ENCODE measurements at regions not wholly inside any gene's neighbourhood (a gene's known extent, or its start where the extent isn't known, plus 50 kb on each side); places are given as distances from the start of the nearest gene placed in this dataset.

DNA sequence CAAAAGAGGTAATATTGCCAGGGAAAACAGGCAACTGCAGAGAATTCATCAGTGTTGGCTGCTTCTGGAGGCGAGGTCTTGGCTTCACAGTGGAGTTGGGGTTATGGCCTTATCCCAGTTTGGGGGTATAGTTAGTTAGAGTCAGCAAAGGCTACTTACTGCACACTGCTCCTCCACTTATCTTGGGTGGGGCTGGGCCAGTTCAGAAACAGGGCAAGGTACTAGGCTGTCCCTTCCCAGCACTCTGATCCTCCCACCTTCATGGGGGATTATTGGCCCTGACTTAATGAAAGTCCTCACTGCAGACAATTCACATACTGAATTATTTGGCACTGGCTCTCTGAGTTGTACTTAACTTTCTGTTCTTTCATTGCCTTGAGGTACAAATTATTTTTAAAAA is 189.6 kb downstream of the NRIP1 start:
- Mint-ChIP-seq H3K36me3 (ENCODE audit: low read depth, unreplicated experiment) (no peaks in the 10 kb centered on the region), H3K4me1 (ENCODE audit: low read depth, unreplicated experiment) (peaks cover 18% of the 10 kb centered on the region), H3K27ac (ENCODE audit: unreplicated experiment) (no peak overlapping the region), H3K9me3 (ENCODE audit: unreplicated experiment) (no peaks in the 10 kb centered on the region), H3K4me3 (ENCODE audit: unreplicated experiment) (no peak overlapping the region), H3K27me3 (ENCODE audit: low read depth, unreplicated experiment) (peaks cover 2% of the 10 kb centered on the region)
- no peak overlapping the region for H3K4me3 ChIP-seq (ENCODE audit: insufficient read depth, low read depth, low read length)
- no peak overlapping the region for H2AFZ ChIP-seq (ENCODE audit: low read depth, low read length)
- no peaks in the 10 kb centered on the region for H3K9me3 ChIP-seq (ENCODE audit: insufficient read depth, low read depth, low read length)
- DNase-seq (ENCODE audit: low read depth) (no peak), FAIRE-seq (no peak)
- H3K4me2 ChIP-seq (ENCODE audit: low read length): no peak overlapping the region
- peaks cover 23% of the 10 kb centered on the region for H3K4me1 ChIP-seq (ENCODE audit: insufficient read depth, low read length)
- H3K79me2 ChIP-seq (ENCODE audit: insufficient read depth, low read length): no peaks in the 10 kb centered on the region
- no peak overlapping the region for H3K9ac ChIP-seq (ENCODE audit: low read length)
- H3K27ac ChIP-seq (ENCODE audit: low read depth, low read length): no peak overlapping the region
- H3K36me3 ChIP-seq (ENCODE audit: insufficient read depth, low read length): no peaks in the 10 kb centered on the region
- no peaks in the 10 kb centered on the region for H3K27me3 ChIP-seq (ENCODE audit: insufficient read depth, low read length)
- TF ChIP-seq EZH2 (IDR thresholded peaks at IDR 0.05; ENCODE audit: insufficient read depth, low read length): no peak
- TF ChIP-seq, protein P1, sequence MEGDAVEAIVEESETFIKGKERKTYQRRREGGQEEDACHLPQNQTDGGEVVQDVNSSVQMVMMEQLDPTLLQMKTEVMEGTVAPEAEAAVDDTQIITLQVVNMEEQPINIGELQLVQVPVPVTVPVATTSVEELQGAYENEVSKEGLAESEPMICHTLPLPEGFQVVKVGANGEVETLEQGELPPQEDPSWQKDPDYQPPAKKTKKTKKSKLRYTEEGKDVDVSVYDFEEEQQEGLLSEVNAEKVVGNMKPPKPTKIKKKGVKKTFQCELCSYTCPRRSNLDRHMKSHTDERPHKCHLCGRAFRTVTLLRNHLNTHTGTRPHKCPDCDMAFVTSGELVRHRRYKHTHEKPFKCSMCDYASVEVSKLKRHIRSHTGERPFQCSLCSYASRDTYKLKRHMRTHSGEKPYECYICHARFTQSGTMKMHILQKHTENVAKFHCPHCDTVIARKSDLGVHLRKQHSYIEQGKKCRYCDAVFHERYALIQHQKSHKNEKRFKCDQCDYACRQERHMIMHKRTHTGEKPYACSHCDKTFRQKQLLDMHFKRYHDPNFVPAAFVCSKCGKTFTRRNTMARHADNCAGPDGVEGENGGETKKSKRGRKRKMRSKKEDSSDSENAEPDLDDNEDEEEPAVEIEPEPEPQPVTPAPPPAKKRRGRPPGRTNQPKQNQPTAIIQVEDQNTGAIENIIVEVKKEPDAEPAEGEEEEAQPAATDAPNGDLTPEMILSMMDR (IDR thresholded peaks at IDR 0.05; ENCODE audit: insufficient read depth, low read depth, low read length): no peak
- H4K20me1 ChIP-seq (ENCODE audit: insufficient read depth, low read length): no peaks in the 10 kb centered on the region

DNA sequence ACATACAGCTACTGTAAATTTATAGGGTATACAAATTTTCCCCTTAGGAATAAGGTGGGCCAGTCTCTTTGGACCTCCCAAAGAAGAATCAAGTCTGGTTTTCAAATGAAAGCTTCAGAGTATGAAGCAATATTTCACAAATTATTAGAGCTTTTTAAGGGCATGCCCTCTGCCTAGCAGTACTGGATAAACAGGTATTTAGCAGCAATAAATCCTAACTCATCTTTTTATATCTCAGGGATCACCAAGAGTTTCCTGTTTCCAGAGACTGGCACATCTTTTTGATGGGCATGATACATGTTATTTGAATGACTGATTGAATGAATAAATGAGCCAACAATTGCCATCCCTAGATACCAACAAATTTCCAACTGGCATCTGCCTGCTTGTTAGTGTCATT is 190.4 kb downstream of the NRIP1 start:
- DNase-seq (ENCODE audit: low read depth) (no peak), FAIRE-seq (no peak)
- H3K27ac Mint-ChIP-seq (ENCODE audit: unreplicated experiment): no peak overlapping the region
- no peaks in the 10 kb centered on the region for H3K9me3 Mint-ChIP-seq (ENCODE audit: unreplicated experiment)
- no peak overlapping the region for H3K4me3 Mint-ChIP-seq (ENCODE audit: unreplicated experiment)
- Histone ChIP-seq H4K20me1 (ENCODE audit: insufficient read depth, low read length) (no peaks in the 10 kb centered on the region), H2AFZ (ENCODE audit: low read depth, low read length) (no peak overlapping the region), H3K27ac (ENCODE audit: low read depth, low read length) (no peak overlapping the region), H3K36me3 (ENCODE audit: insufficient read depth, low read length) (no peaks in the 10 kb centered on the region), H3K9me3 (ENCODE audit: insufficient read depth, low read depth, low read length) (no peaks in the 10 kb centered on the region), H3K4me1 (ENCODE audit: insufficient read depth, low read length) (peaks cover 23% of the 10 kb centered on the region), H3K4me2 (ENCODE audit: low read length) (no peak overlapping the region), H3K79me2 (ENCODE audit: insufficient read depth, low read length) (no peaks in the 10 kb centered on the region), H3K4me3 (ENCODE audit: insufficient read depth, low read depth, low read length) (no peak overlapping the region), H3K27me3 (ENCODE audit: insufficient read depth, low read length) (no peaks in the 10 kb centered on the region), H3K9ac (ENCODE audit: low read length) (no peak overlapping the region)
- peaks cover 16% of the 10 kb centered on the region for H3K4me1 Mint-ChIP-seq (ENCODE audit: low read depth, unreplicated experiment)
- H3K36me3 Mint-ChIP-seq (ENCODE audit: low read depth, unreplicated experiment): no peaks in the 10 kb centered on the region
- peaks cover 2% of the 10 kb centered on the region for H3K27me3 Mint-ChIP-seq (ENCODE audit: low read depth, unreplicated experiment)
- no peak for TF ChIP-seq EZH2 (IDR thresholded peaks at IDR 0.05; ENCODE audit: insufficient read depth, low read length)
- TF ChIP-seq, protein P1 (IDR thresholded peaks at IDR 0.05; ENCODE audit: insufficient read depth, low read depth, low read length): no peak

DNA sequence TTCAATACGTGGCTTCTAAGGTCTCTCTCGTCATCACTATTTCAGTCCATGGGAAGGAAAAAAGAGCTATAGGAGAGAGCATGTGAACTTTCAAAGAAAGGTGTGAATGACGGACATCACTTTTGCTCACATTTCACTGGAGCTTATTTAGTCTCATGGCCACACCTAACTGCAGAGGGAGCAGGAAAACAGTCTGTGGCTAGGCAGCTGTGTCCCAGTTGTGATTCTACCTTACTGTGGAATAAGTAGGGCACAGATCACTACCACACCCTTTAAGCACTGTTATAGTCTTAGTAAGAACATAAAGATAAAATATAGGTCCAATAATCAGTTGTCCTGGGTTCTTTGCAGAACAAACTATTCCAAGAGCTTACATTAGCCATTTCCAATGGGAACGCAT is 192.9 kb downstream of the NRIP1 start:
- H3K27ac ChIP-seq (ENCODE audit: low read depth, low read length): no peak overlapping the region
- TF ChIP-seq EZH2 (IDR thresholded peaks at IDR 0.05; ENCODE audit: insufficient read depth, low read length): no peak
- TF ChIP-seq, protein P1 (IDR thresholded peaks at IDR 0.05; ENCODE audit: insufficient read depth, low read depth, low read length): no peak
- H3K36me3 ChIP-seq (ENCODE audit: insufficient read depth, low read length): no peaks in the 10 kb centered on the region
- H3K4me3 ChIP-seq (ENCODE audit: insufficient read depth, low read depth, low read length): no peak overlapping the region
- FAIRE-seq (no peak), DNase-seq (ENCODE audit: low read depth) (no peak)
- no peaks in the 10 kb centered on the region for H4K20me1 ChIP-seq (ENCODE audit: insufficient read depth, low read length)
- no peaks in the 10 kb centered on the region for H3K27me3 ChIP-seq (ENCODE audit: insufficient read depth, low read length)
- Mint-ChIP-seq H3K4me1 (ENCODE audit: low read depth, unreplicated experiment) (peaks cover 20% of the 10 kb centered on the region), H3K36me3 (ENCODE audit: low read depth, unreplicated experiment) (no peaks in the 10 kb centered on the region), H3K4me3 (ENCODE audit: unreplicated experiment) (no peak overlapping the region), H3K27ac (ENCODE audit: unreplicated experiment) (no peak overlapping the region), H3K9me3 (ENCODE audit: unreplicated experiment) (no peaks in the 10 kb centered on the region), H3K27me3 (ENCODE audit: low read depth, unreplicated experiment) (peaks cover 2% of the 10 kb centered on the region)
- no peak overlapping the region for H3K4me2 ChIP-seq (ENCODE audit: low read length)
- no peaks in the 10 kb centered on the region for H3K9me3 ChIP-seq (ENCODE audit: insufficient read depth, low read depth, low read length)
- H3K9ac ChIP-seq (ENCODE audit: low read length): no peak overlapping the region
- peaks cover 12% of the 10 kb centered on the region for H3K4me1 ChIP-seq (ENCODE audit: insufficient read depth, low read length)
- H3K79me2 ChIP-seq (ENCODE audit: insufficient read depth, low read length): no peaks in the 10 kb centered on the region
- no peak overlapping the region for H2AFZ ChIP-seq (ENCODE audit: low read depth, low read length)

Data from astrocyte (in vitro differentiated cells and primary cell).